SK-N-MC (cell line): ENCODE measurements at regions not wholly inside any gene's neighbourhood (a gene's known extent, or its start where the extent isn't known, plus 50 kb on each side); places are given as distances from the start of the nearest gene placed in this dataset.
"Not testable (repeated sequence)": the region's sequence is repeated elsewhere in the genome, so short reads cannot be mapped to it uniquely, and the experiment has no call there.

Experiments
- DNase-seq: peaks from one replicate; pipeline ENCODE4 v3.0.0-alpha.2; 2011; ENCODE audit warnings: low read depth, low spot score
- H3K27ac ChIP-seq: fragments of 200-600 bp; sonication (generic); 2 replicates; pipeline ENCODE4 v1.5.1; 2016; ENCODE audit warnings: mixed run types
- H3K36me3 ChIP-seq: fragments of 200-600 bp; sonication (generic); 2 replicates; pipeline ENCODE4 v1.6.1; 2017; ENCODE audit warnings: antibody characterized with exemption, low read length, mixed read lengths; ENCODE audit not compliant: insufficient read depth
- H3K4me3 ChIP-seq: fragments of 200-600 bp; sonication (generic); 2 replicates; pipeline ENCODE4 v1.5.1; 2016
- H3K9ac ChIP-seq: fragments of 200-600 bp; sonication (generic); 2 replicates; pipeline ENCODE4 v1.8.0; 2017; ENCODE audit warnings: mixed run types, mixed read lengths; ENCODE audit not compliant: insufficient read length
- H3K9me3 ChIP-seq: fragments of 200-600 bp; sonication (generic); 2 replicates; pipeline ENCODE4 v1.6.1; 2017; ENCODE audit warnings: low read depth, mild to moderate bottlenecking, antibody characterized with exemption, low read length, moderate library complexity, mixed read lengths
- EZH2 ChIP-seq: fragments of 200-600 bp; sonication (generic); IDR thresholded peaks from one replicate; pipeline ENCODE4 v1.6.1; 2017; ENCODE audit warnings: antibody characterized with exemption
- FOXP2 ChIP-seq: optimal IDR thresholded peaks from 2 replicates; pipeline ENCODE3; 2011; ENCODE audit warnings: mild to moderate bottlenecking, moderate library complexity; ENCODE audit not compliant: insufficient read depth; ENCODE audit errors: extremely low read length, control extremely low read depth
- POLR2AphosphoS5 ChIP-seq: IDR thresholded peaks from 2 replicates; pipeline ENCODE4 v1.6.1; 2012; ENCODE audit warnings: mild to moderate bottlenecking, low read depth, low read length, borderline replicate concordance

GRCh38 chr21:18547347-18547746, 143.8 kb upstream of the TMPRSS15 start:
- TF ChIP-seq EZH2 (no peak), FOXP2 (no peak), POLR2AphosphoS5 (no peak)
- no peak overlapping the region for H3K27ac ChIP-seq
- H3K9ac ChIP-seq, result no peak overlapping the region
- H3K36me3 ChIP-seq, result no peaks in the 10 kb centered on the region
- no peak for DNase-seq
- no peaks in the 10 kb centered on the region for H3K9me3 ChIP-seq
- no peak overlapping the region for H3K4me3 ChIP-seq

- DNase-seq, result no peak
- H3K9me3 ChIP-seq, result no peaks in the 10 kb centered on the region
- no peak overlapping the region for H3K4me3 ChIP-seq
Measured at GRCh38 chr21:18548249-18548648, 144.7 kb upstream of the TMPRSS15 start.

GRCh38 chr21:18549214-18549905, 145.8 kb upstream of the TMPRSS15 start:
- H3K36me3 ChIP-seq, result no peaks in the 10 kb centered on the region
- no peaks in the 10 kb centered on the region for H3K9me3 ChIP-seq
- DNase-seq, result no peak
- TF ChIP-seq EZH2 (no peak), POLR2AphosphoS5 (no peak), FOXP2 (no peak)
- H3K4me3 ChIP-seq, result no peak overlapping the region
- no peak overlapping the region for H3K27ac ChIP-seq
- no peak overlapping the region for H3K9ac ChIP-seq

More at GRCh38 chr21:18548249-18548648, 144.7 kb upstream of the TMPRSS15 start:
- Histone ChIP-seq H3K36me3 (no peaks in the 10 kb centered on the region), H3K9ac (no peak overlapping the region), H3K27ac (no peak overlapping the region)
- no peak for TF ChIP-seq POLR2AphosphoS5
- TF ChIP-seq FOXP2, result no peak
- no peak for TF ChIP-seq EZH2

GRCh38 chr21:18550361-18550760, 146.8 kb upstream of the TMPRSS15 start:
- Histone ChIP-seq H3K9ac (no peak overlapping the region), H3K4me3 (no peak overlapping the region), H3K9me3 (no peaks in the 10 kb centered on the region), H3K27ac (no peak overlapping the region), H3K36me3 (no peaks in the 10 kb centered on the region)
- TF ChIP-seq FOXP2 (no peak), EZH2 (no peak), POLR2AphosphoS5 (no peak)
- DNase-seq, result no peak

GRCh38 chr21:18553786-18554185, 150.2 kb upstream of the TMPRSS15 start:
- TF ChIP-seq POLR2AphosphoS5 (no peak), EZH2 (no peak), FOXP2 (no peak)
- DNase-seq, result no peak
- no peaks in the 10 kb centered on the region for H3K9me3 ChIP-seq

GRCh38 chr21:18567770-18568169, 164.2 kb upstream of the TMPRSS15 start:
- H3K27ac ChIP-seq, H3K9me3 ChIP-seq, H3K9ac ChIP-seq, H3K36me3 ChIP-seq, DNase-seq, H3K4me3 ChIP-seq: not testable (repeated sequence)

More at GRCh38 chr21:18553786-18554185, 150.2 kb upstream of the TMPRSS15 start:
- Histone ChIP-seq H3K36me3 (no peaks in the 10 kb centered on the region), H3K9ac (no peak overlapping the region), H3K27ac (no peak overlapping the region), H3K4me3 (no peak overlapping the region)

- no peaks in the 10 kb centered on the region for H3K9me3 ChIP-seq
- H3K4me3 ChIP-seq, result no peak overlapping the region
- H3K9ac ChIP-seq, result no peak overlapping the region
- H3K36me3 ChIP-seq, result no peaks in the 10 kb centered on the region
- TF ChIP-seq FOXP2 (no peak), EZH2 (no peak), POLR2AphosphoS5 (no peak)
- H3K27ac ChIP-seq, result no peak overlapping the region
- no peak for DNase-seq
Measured at GRCh38 chr21:18588001-18588662, 184.5 kb upstream of the TMPRSS15 start.

- TF ChIP-seq EZH2 (no peak), POLR2AphosphoS5 (no peak), FOXP2 (no peak)
- no peak overlapping the region for H3K9ac ChIP-seq
- no peak for DNase-seq
- H3K27ac ChIP-seq, result no peak overlapping the region
- no peaks in the 10 kb centered on the region for H3K9me3 ChIP-seq
- H3K4me3 ChIP-seq, result no peak overlapping the region
- H3K36me3 ChIP-seq, result no peaks in the 10 kb centered on the region
Measured at GRCh38 chr21:18601146-18601545, 197.6 kb upstream of the TMPRSS15 start.

GRCh38 chr21:18602711-18603110, 199.1 kb upstream of the TMPRSS15 start:
- Histone ChIP-seq H3K9ac (no peak overlapping the region), H3K27ac (no peak overlapping the region), H3K36me3 (no peaks in the 10 kb centered on the region), H3K9me3 (no peaks in the 10 kb centered on the region), H3K4me3 (no peak overlapping the region)
- TF ChIP-seq FOXP2, result no peak
- no peak for TF ChIP-seq EZH2
- TF ChIP-seq POLR2AphosphoS5, result no peak
- no peak for DNase-seq
